A549 (cell line): ENCODE measurements at regions not wholly inside any gene's neighbourhood (a gene's known extent, or its start where the extent isn't known, plus 50 kb on each side); places are given as distances from the start of the nearest gene placed in this dataset.

ENCODE experiments used
- CBX8 ChIP-seq: fragments of 200-600 bp; sonication (generic); IDR thresholded peaks from 2 replicates; pipeline ENCODE4 v1.6.1; 2016
- E2F6 ChIP-seq: IDR thresholded peaks from 2 replicates; pipeline ENCODE4 v1.6.1; 2012; ENCODE audit warnings: low read depth, borderline replicate concordance
- HDAC2 ChIP-seq: fragments of 200-600 bp; sonication (generic); IDR thresholded peaks from 2 replicates; pipeline ENCODE4 v1.6.1; 2016
- MYC ChIP-seq: IDR thresholded peaks from 2 replicates; pipeline ENCODE4 v1.6.1; 2012; ENCODE audit warnings: mild to moderate bottlenecking, inconsistent platforms, low read length, improper control_type of control experiment, borderline replicate concordance
- POLR2A ChIP-seq: IDR thresholded peaks from 2 replicates; pipeline ENCODE4 v1.6.1; 2012; ENCODE audit warnings: mild to moderate bottlenecking, low read length
- RCOR1 ChIP-seq: fragments of 150-350 bp; IDR thresholded peaks from 2 replicates; pipeline ENCODE4 v1.6.1; 2014; ENCODE audit warnings: antibody characterized with exemption, low read length, low read depth
- REST ChIP-seq: fragments of 200-600 bp; sonication (generic); IDR thresholded peaks from 2 replicates; pipeline ENCODE4 v1.6.1; 2016; ENCODE audit warnings: antibody characterized with exemption, mild to moderate bottlenecking, moderate library complexity

- no peak for TF ChIP-seq CBX8
- TF ChIP-seq HDAC2 = no peak
- TF ChIP-seq E2F6 = no peak
- TF ChIP-seq MYC = no peak
- no peak for TF ChIP-seq POLR2A
- TF ChIP-seq REST = no peak
- no peak for TF ChIP-seq RCOR1
Measured at GRCh38 chr16:50862818-50863643, 121.1 kb downstream of the CYLD start.
